AG04449 (cell line): ENCODE measurements at regions not wholly inside any gene's neighbourhood (a gene's known extent, or its start where the extent isn't known, plus 50 kb on each side); places are given as distances from the start of the nearest gene placed in this dataset.

Experiments
- CTCF ChIA-PET: fragments of 350-600 bp; formaldehyde crosslinking; extraction: SDS; loops from one replicate; lab custom pipeline; 2021; ENCODE audit warnings: antibody characterized with exemption; lab: Yijun Ruan, JAX
- POLR2A ChIA-PET: fragments of 400-600, 350-600 bp; formaldehyde crosslinking; extraction: SDS; loops from one replicate; lab custom pipeline; 2020; ENCODE audit warnings: antibody characterized with exemption, inconsistent platforms; lab: Yijun Ruan, JAX
- DNase-seq: peaks from one replicate; pipeline ENCODE4 v3.0.0-alpha.2; 2010; ENCODE audit warnings: low read depth, low spot score
- H3K4me3 ChIP-seq: 2 replicates; pipeline ENCODE4 v1.5.1; 2011; ENCODE audit warnings: low read depth, mild to moderate bottlenecking, control low read depth, low read length
- TF ChIP-seq, protein P1 (sequence below): IDR thresholded peaks from one replicate; pipeline ENCODE4 v1.5.1; 2011; ENCODE audit warnings: mild to moderate bottlenecking, moderate library complexity, low read length, control low read depth, inconsistent platforms; ENCODE audit not compliant: insufficient read depth; ENCODE audit errors: missing control alignments

DNA sequence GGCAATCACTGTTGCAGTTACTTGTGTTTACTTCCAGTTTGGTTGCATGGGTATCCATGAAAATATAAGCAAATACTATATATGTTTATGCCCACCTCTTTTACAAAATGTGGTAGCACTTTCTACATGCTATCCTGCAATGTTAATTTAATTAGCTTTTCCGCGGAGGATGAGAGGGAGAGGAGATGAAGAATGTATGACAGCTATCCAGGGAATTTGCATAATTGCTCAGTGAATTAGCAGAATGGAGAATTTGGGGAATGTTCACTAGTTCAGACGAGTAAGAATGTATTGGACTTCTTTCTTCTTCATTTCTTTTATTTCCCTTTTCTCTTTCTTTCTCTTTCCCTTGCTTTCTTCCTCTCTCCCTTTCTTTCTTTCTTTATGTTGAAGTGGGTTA is 140.7 kb upstream of the SLC28A3 start:
- CTCF ChIA-PET: no interaction called here
- DNase-seq: no peak
- TF ChIP-seq, protein P1, sequence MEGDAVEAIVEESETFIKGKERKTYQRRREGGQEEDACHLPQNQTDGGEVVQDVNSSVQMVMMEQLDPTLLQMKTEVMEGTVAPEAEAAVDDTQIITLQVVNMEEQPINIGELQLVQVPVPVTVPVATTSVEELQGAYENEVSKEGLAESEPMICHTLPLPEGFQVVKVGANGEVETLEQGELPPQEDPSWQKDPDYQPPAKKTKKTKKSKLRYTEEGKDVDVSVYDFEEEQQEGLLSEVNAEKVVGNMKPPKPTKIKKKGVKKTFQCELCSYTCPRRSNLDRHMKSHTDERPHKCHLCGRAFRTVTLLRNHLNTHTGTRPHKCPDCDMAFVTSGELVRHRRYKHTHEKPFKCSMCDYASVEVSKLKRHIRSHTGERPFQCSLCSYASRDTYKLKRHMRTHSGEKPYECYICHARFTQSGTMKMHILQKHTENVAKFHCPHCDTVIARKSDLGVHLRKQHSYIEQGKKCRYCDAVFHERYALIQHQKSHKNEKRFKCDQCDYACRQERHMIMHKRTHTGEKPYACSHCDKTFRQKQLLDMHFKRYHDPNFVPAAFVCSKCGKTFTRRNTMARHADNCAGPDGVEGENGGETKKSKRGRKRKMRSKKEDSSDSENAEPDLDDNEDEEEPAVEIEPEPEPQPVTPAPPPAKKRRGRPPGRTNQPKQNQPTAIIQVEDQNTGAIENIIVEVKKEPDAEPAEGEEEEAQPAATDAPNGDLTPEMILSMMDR: no peak
- POLR2A ChIA-PET: no interaction called here
- H3K4me3 ChIP-seq: no peak overlapping the region

DNA sequence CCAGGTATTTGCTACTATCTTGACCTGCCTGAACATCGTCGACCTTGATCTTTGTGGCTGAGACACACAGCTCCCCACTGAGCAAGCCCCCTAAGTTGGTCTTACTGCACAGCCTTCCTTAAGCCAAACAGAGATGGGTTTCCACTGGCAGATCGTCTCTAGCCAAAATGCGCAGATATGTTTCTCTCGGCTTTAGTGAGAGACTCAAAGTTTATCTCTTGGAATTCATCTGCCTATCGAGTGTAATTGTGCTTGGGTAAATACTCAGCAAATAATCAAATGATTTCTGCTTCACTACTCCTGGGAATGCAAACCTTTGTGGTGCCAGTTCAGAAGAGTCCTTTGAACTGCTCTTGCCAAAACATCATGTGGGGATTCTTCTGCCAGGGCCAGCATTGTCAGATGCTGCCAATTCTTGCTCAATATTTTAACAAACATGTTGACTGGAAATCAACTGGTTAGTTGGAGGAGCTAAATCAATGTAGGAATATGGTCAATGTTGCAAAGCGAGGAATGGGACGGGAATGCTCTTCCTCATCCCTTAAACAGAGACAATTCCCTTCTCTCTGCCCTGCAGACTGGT is 141.2 kb upstream of the SLC28A3 start:
- TF ChIP-seq, protein P1: no peak

DNA sequence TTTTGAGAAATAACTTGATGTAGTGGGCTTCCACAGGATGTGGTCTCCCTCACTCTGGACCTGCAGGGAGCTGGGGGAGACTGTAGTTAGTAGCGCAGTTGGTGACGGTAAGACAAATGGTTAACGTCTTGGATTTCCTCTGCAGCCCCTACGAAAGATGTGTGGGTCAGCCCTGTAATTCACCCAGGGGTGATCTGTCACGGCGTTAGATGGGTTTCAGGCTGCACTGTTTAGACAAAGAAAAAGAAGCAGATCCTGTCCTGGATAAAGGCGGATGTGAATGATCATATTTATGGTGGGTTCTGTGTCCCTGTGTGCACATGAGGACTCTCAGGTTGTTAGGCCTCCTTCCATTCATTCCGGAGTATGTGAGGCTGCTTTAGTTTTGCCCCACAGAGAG is 142.0 kb upstream of the SLC28A3 start:
- TF ChIP-seq, protein P1: no peak
- H3K4me3 ChIP-seq: no peak overlapping the region
- POLR2A ChIA-PET: no interaction called here
- no peak for DNase-seq
- CTCF ChIA-PET: no interaction called here

More for the DNA sequence above, 141.2 kb upstream of the SLC28A3 start:
- no peak for DNase-seq
- no peak overlapping the region for H3K4me3 ChIP-seq
- ChIA-PET POLR2A (no interaction called here), CTCF (no interaction called here)

DNA sequence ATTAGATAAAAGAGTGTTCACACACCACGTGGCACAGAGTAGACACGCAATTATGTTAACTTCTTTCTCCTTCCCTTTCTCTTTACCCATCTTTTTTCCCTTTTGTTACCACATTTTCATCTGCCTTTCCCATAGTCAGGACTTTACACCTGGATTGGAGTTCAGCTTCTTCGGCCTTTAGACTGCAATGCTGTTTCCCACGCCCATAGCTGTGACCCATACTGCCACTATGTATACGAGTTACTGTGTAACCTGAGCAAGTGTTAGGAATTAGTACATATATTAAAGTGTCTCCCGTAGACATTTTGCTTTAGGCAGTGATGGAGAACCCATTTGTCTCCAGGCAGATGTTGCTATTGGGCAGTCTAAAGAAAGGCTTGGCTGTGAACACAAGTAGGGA is 143.6 kb upstream of the SLC28A3 start:
- ChIA-PET CTCF (no interaction called here), POLR2A (no interaction called here)
- DNase-seq: no peak
- H3K4me3 ChIP-seq: no peak overlapping the region
- TF ChIP-seq, protein P1: no peak

DNA sequence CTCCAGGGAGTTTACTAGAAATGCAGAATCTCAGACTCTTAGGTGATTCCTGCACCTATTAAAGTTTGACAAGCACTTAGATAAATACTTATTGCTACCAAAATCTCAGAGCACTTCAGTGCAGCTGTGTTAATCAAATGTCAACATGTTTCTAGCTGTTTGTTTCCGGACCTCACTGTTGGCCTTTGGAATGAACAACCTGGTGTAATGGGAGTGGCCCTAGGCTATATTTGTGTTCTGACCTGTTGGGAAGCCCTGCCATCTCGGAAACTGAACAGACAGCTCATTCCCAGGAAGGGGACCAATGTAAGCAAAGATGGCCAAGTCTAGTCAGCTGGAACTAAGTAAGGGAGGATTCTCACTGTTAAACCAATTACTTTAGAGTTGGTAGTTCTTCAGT is 145.0 kb upstream of the SLC28A3 start:
- no peak overlapping the region for H3K4me3 ChIP-seq
- no peak for DNase-seq
- ChIA-PET CTCF (no interaction called here), POLR2A (no interaction called here)
- TF ChIP-seq, protein P1: no peak

DNA sequence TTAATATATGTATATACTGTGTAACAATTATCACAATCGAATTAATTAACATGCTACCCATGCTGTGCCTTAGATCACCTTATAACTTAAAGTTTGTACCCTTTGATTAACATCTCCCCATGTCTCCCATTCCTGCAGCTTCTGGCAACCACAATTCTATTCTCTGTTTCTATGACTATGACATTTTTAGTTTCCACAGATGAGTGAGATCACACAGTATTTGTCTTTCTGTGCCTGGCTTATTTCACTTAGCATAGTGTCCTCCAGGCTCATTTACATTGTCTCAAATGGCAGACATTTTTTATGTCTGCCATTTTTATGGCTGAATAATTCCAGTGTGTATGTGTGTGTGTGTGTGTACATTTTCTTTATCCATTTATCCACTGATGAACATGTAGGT is 146.1 kb upstream of the SLC28A3 start:
- DNase-seq: no peak
- ChIA-PET POLR2A (no interaction called here), CTCF (no interaction called here)
- H3K4me3 ChIP-seq: no peak overlapping the region
- TF ChIP-seq, protein P1: no peak
